DND-41 (cell line): ENCODE measurements at regions not wholly inside any gene's neighbourhood (a gene's known extent, or its start where the extent isn't known, plus 50 kb on each side); places are given as distances from the start of the nearest gene placed in this dataset.

ENCODE experiments used
- ATAC-seq: fragments of 200-7000 bp; cut with Tn5 transposase; 3 replicates; pipeline ENCODE4 v1.9.1; 2021; ENCODE audit warnings: low read depth; ENCODE audit not compliant: insufficient read depth
- DNase-seq: peaks from one replicate; pipeline ENCODE4 v3.0.0-alpha.2; 2020
- H2AFZ ChIP-seq: 2 replicates; pipeline ENCODE4 v1.6.0; 2012; ENCODE audit warnings: low read depth, low read length
- H3K27ac ChIP-seq: 2 replicates; pipeline ENCODE4 v1.5.1; 2012; ENCODE audit warnings: low read length, inconsistent platforms
- H3K27me3 ChIP-seq: fragments of 200-600 bp; sonication (generic); 2 replicates; pipeline ENCODE4 v1.6.0; 2012; ENCODE audit warnings: low read length, mild to moderate bottlenecking, inconsistent platforms; ENCODE audit not compliant: insufficient read depth, poor library complexity
- H3K36me3 ChIP-seq: 2 replicates; pipeline ENCODE4 v1.5.1; 2012; ENCODE audit warnings: low read length, inconsistent platforms; ENCODE audit not compliant: insufficient read depth
- H3K4me1 ChIP-seq: 2 replicates; pipeline ENCODE4 v1.5.1; 2012; ENCODE audit warnings: mild to moderate bottlenecking, low read length; ENCODE audit not compliant: insufficient read depth
- H3K4me2 ChIP-seq: 2 replicates; pipeline ENCODE4 v1.6.0; 2012; ENCODE audit warnings: mild to moderate bottlenecking, moderate library complexity, low read length, inconsistent platforms; ENCODE audit not compliant: insufficient read depth
- H3K4me3 ChIP-seq, 2 experiments: fragments of 200-600 bp in 1 of 2; shearing (Covaris generic) in 1 of 2; 2 replicates each; pipeline ENCODE4 v1.5.1; 2012 to 2016; ENCODE audit warnings: inconsistent platforms in 2 of 2, low read length in 2 of 2, mild to moderate bottlenecking in 2 of 2, low read depth in 1 of 2, moderate library complexity in 1 of 2
- H3K79me2 ChIP-seq: 2 replicates; pipeline ENCODE4 v1.6.0; 2012; ENCODE audit warnings: low read length, inconsistent platforms; ENCODE audit not compliant: insufficient read depth
- H3K9ac ChIP-seq: 2 replicates; pipeline ENCODE4 v1.6.0; 2012; ENCODE audit warnings: low read depth, mild to moderate bottlenecking, inconsistent platforms, low read length, moderate library complexity
- H3K9me3 ChIP-seq: 2 replicates; pipeline ENCODE4 v1.5.1; 2012; ENCODE audit warnings: low read length, moderate library complexity, mild to moderate bottlenecking, inconsistent platforms; ENCODE audit not compliant: insufficient read depth, severe bottlenecking
- H4K20me1 ChIP-seq: 2 replicates; pipeline ENCODE4 v1.6.0; 2012; ENCODE audit warnings: low read length; ENCODE audit not compliant: insufficient read depth
- CTCF ChIP-seq: IDR thresholded peaks from 2 replicates; pipeline ENCODE4 v1.5.1; 2012; ENCODE audit warnings: borderline replicate concordance, low read length, moderate library complexity, mild to moderate bottlenecking; ENCODE audit not compliant: poor library complexity, severe bottlenecking; ENCODE audit errors: extremely low read depth
- EZH2 ChIP-seq: IDR thresholded peaks from 3 replicates; pipeline ENCODE4 v1.6.1; 2012; ENCODE audit warnings: borderline replicate concordance, low read depth, mild to moderate bottlenecking, moderate library complexity, low read length, inconsistent platforms; ENCODE audit not compliant: severe bottlenecking

- ATAC-seq (no peak), DNase-seq (no peak)
- Histone ChIP-seq H3K9me3 (no peaks in the 10 kb centered on the region), H2AFZ (no peak overlapping the region), H4K20me1 (no peaks in the 10 kb centered on the region), H3K9ac (no peak overlapping the region), H3K4me2 (no peak overlapping the region), H3K79me2 (no peaks in the 10 kb centered on the region), H3K27ac (no peak overlapping the region), H3K27me3 (no peaks in the 10 kb centered on the region), H3K4me3 (no peak overlapping the region), H3K4me1 (no peaks in the 10 kb centered on the region), H3K36me3 (no peaks in the 10 kb centered on the region)
- TF ChIP-seq EZH2 (no peak), CTCF (no peak)
Observed at GRCh38 chr5:103834216-103834615, 271.6 kb upstream of the NUDT12 start.

- Histone ChIP-seq H3K36me3 (no peaks in the 10 kb centered on the region), H3K4me2 (no peak overlapping the region), H3K79me2 (no peaks in the 10 kb centered on the region), H3K27ac (no peak overlapping the region), H2AFZ (no peak overlapping the region), H3K4me3 (no peak overlapping the region), H3K9ac (no peak overlapping the region), H3K27me3 (no peaks in the 10 kb centered on the region), H4K20me1 (no peaks in the 10 kb centered on the region), H3K9me3 (no peaks in the 10 kb centered on the region), H3K4me1 (no peaks in the 10 kb centered on the region)
- DNase-seq (no peak), ATAC-seq (no peak)
- TF ChIP-seq EZH2 (no peak), CTCF (peak; percentile 30)
Observed at GRCh38 chr5:103829585-103829984, 267.0 kb upstream of the NUDT12 start.

GRCh38 chr5:103827976-103828375 is 265.4 kb upstream of the NUDT12 start:
- no peak for ATAC-seq
- TF ChIP-seq EZH2 (no peak), CTCF (no peak)

GRCh38 chr5:103821361-103821760 is 258.8 kb upstream of the NUDT12 start:
- no peak for DNase-seq
- H3K9me3 ChIP-seq = no peaks in the 10 kb centered on the region
- no peak for ATAC-seq
- H3K79me2 ChIP-seq = no peaks in the 10 kb centered on the region
- no peak overlapping the region for H2AFZ ChIP-seq
- no peaks in the 10 kb centered on the region for H3K36me3 ChIP-seq
- no peak overlapping the region for H3K9ac ChIP-seq
- no peak overlapping the region for H3K4me3 ChIP-seq
- H3K27ac ChIP-seq = no peak overlapping the region
- no peaks in the 10 kb centered on the region for H4K20me1 ChIP-seq
- H3K4me1 ChIP-seq = no peaks in the 10 kb centered on the region
- H3K4me2 ChIP-seq = no peak overlapping the region
- no peaks in the 10 kb centered on the region for H3K27me3 ChIP-seq
- TF ChIP-seq EZH2 (no peak), CTCF (no peak)

More at GRCh38 chr5:103827976-103828375, 265.4 kb upstream of the NUDT12 start:
- no peaks in the 10 kb centered on the region for H3K9me3 ChIP-seq
- H3K9ac ChIP-seq = no peak overlapping the region
- H3K79me2 ChIP-seq = no peaks in the 10 kb centered on the region
- no peak overlapping the region for H3K4me2 ChIP-seq
- no peak overlapping the region for H3K4me3 ChIP-seq
- no peak for DNase-seq
- H4K20me1 ChIP-seq = no peaks in the 10 kb centered on the region
- no peaks in the 10 kb centered on the region for H3K4me1 ChIP-seq
- H3K27ac ChIP-seq = no peak overlapping the region
- no peaks in the 10 kb centered on the region for H3K27me3 ChIP-seq
- H3K36me3 ChIP-seq = no peaks in the 10 kb centered on the region
- no peak overlapping the region for H2AFZ ChIP-seq
